Testis (tissue), 2 donors: ENCODE measurements at regions not wholly inside any gene's neighbourhood (a gene's known extent, or its start where the extent isn't known, plus 50 kb on each side); places are given as distances from the start of the nearest gene placed in this dataset.
"Not testable (repeated sequence)": the region's sequence is repeated elsewhere in the genome, so short reads cannot be mapped to it uniquely, and the experiment has no call there.

ENCODE experiments used
- DNase-seq: peaks from one replicate; pipeline ENCODE4 v3.0.0-alpha.2; 2019
- H3K27ac ChIP-seq, 2 donors: fragments of 200-600 bp; sonication (generic); one replicate each; pipeline ENCODE4 v1.5.1; 2019
- H3K27me3 ChIP-seq: fragments of 200-600 bp; sonication (generic); one replicate; pipeline ENCODE4 v1.5.1; 2019
- H3K36me3 ChIP-seq: fragments of 200-600 bp; sonication (generic); one replicate; pipeline ENCODE4 v1.5.1; 2017; ENCODE audit warnings: low read depth; ENCODE audit errors: missing control alignments
- H3K4me1 ChIP-seq: fragments of 200-600 bp; sonication (generic); one replicate; pipeline ENCODE4 v1.5.1; 2019
- H3K4me3 ChIP-seq, 2 donors: fragments of 200-600 bp; sonication (generic); one replicate each; pipeline ENCODE4 v1.5.1; 2017 to 2019
- H3K9me3 ChIP-seq: fragments of 200-600 bp; sonication (generic); one replicate; pipeline ENCODE4 v1.5.1; 2017
- CTCF ChIP-seq, 3 experiments: fragments of 450-650 bp in 2 of 3; fragments of 200-600 bp in 1 of 3; sonication (generic) in 1 of 3; IDR thresholded peaks; one replicate each; pipeline ENCODE4 v1.5.1; 2016 to 2019; ENCODE audit warnings: antibody characterized with exemption in 3 of 3, mild to moderate bottlenecking in 2 of 3, moderate library complexity in 1 of 3
- POLR2A ChIP-seq: fragments of 450-650 bp; IDR thresholded peaks from one replicate; pipeline ENCODE4 v1.6.1; 2017; ENCODE audit warnings: antibody characterized with exemption, mild to moderate bottlenecking, moderate library complexity
- WGBS, 2 donors: methylation state at CpG; one replicate each; pipeline ENCODE4 v1.1.5; 2018; 5-methylcytosine and 5-hydroxymethylcytosine counted together
- intact Hi-C: fragments of 100-400 bp; cut with DNase I; formaldehyde crosslinking; loops from one replicate; pipeline ENCODE4 v1.15.1; 2023; ENCODE audit warnings: low total_unique reads

- Histone ChIP-seq H3K27ac (no peak overlapping the region), H3K9me3 (no peaks in the 10 kb centered on the region), H3K36me3 (no peaks in the 10 kb centered on the region), H3K4me1 (no peaks in the 10 kb centered on the region), H3K27me3 (no peaks in the 10 kb centered on the region), H3K4me3 (no peak overlapping the region)
- no peak for DNase-seq
- TF ChIP-seq CTCF (IDR thresholded peaks at IDR 0.05) = no peak
- TF ChIP-seq POLR2A = no peak
- intact Hi-C loops = no loop called here
- WGBS, 2 donors = 69 to 71% methylated on average over 4 to 26 of the region's 26 CpGs
Observed at GRCh38 chr13:83452292-83452950, 429.9 kb downstream of the SLITRK1 start.

- 43 to 57% methylated on average over 2 of the region's 2 CpGs for WGBS, 2 donors
- intact Hi-C loops = no loop called here
- no peaks in the 10 kb centered on the region for H3K4me1 ChIP-seq
- H3K4me3 ChIP-seq = no peak overlapping the region
- no peak for TF ChIP-seq CTCF (IDR thresholded peaks at IDR 0.05)
- no peak for TF ChIP-seq POLR2A
- H3K27me3 ChIP-seq = no peaks in the 10 kb centered on the region
- no peaks in the 10 kb centered on the region for H3K36me3 ChIP-seq
- H3K27ac ChIP-seq = no peak overlapping the region
- no peak for DNase-seq
- H3K9me3 ChIP-seq = no peaks in the 10 kb centered on the region
Observed at GRCh38 chr13:83450591-83450990, 431.7 kb downstream of the SLITRK1 start.

- WGBS, 2 donors = 31 to 45% methylated on average over 3 of the region's 3 CpGs
- no peak overlapping the region for H3K4me3 ChIP-seq
- no peaks in the 10 kb centered on the region for H3K27me3 ChIP-seq
- no peaks in the 10 kb centered on the region for H3K36me3 ChIP-seq
- no peaks in the 10 kb centered on the region for H3K4me1 ChIP-seq
- intact Hi-C loops = no loop called here
- no peak overlapping the region for H3K27ac ChIP-seq
- no peaks in the 10 kb centered on the region for H3K9me3 ChIP-seq
- no peak for TF ChIP-seq CTCF (IDR thresholded peaks at IDR 0.05)
- TF ChIP-seq POLR2A = no peak
- no peak for DNase-seq
Observed at GRCh38 chr13:83449668-83450395, 432.4 kb downstream of the SLITRK1 start.

GRCh38 chr13:83440465-83440864 is 441.8 kb downstream of the SLITRK1 start:
- Histone ChIP-seq H3K27me3 (no peaks in the 10 kb centered on the region), H3K4me1 (no peaks in the 10 kb centered on the region), H3K9me3 (no peaks in the 10 kb centered on the region), H3K36me3 (no peaks in the 10 kb centered on the region), H3K4me3 (no peak overlapping the region), H3K27ac (no peak overlapping the region)
- intact Hi-C loops = no loop called here
- WGBS, 2 donors = 94% methylated on average over 1 of the region's 1 CpG
- DNase-seq = no peak
- TF ChIP-seq CTCF (IDR thresholded peaks at IDR 0.05) (no peak), POLR2A (no peak)

- 80 to 91% methylated on average over 6 to 12 of the region's 12 CpGs for whole genome bisulfite sequencing, 2 donors
- DNase-seq, H3K27me3 ChIP-seq, H3K4me1 ChIP-seq, H3K4me3 ChIP-seq, H3K36me3 ChIP-seq, intact Hi-C loops, H3K27ac ChIP-seq, H3K9me3 ChIP-seq: not testable (repeated sequence)
Observed at GRCh38 chr13:83439464-83439863, 442.8 kb downstream of the SLITRK1 start.
